ENCODE measurements at regions not wholly inside any gene's neighbourhood (a gene's known extent, or its start where the extent isn't known, plus 50 kb on each side); places are given as distances from the start of the nearest gene placed in this dataset.

DNA sequence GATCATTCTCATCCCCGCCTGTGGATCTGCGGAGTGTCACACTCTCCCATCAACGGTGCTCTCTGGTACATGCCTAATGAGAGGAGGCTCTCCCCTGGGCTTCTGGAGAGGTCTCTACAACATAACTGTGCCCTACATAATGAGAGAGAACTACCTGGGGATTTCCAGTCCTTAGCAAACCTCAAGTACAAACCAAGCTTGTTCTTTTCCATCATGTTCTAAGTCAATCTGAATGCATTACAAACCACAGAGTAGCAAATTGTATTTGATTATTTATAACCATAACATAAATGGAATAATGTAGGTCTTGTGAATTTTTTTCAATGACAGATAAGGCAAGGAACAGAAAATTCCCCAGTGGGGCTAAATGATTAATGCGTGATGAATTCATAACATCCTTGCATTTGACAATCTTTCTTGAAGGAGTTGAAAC lies 412.4 kb upstream of the NRP1 start:
- TF ChIP-seq CTCF (IDR thresholded peaks at IDR 0.05; ENCODE audit: borderline replicate concordance, extremely low read depth, low read length, poor library complexity, severe bottlenecking) (no peak), EZH2 (IDR thresholded peaks at IDR 0.05; ENCODE audit: borderline replicate concordance, low read depth, low read length, severe bottlenecking) (no peak)
